B cell (primary cell): ENCODE measurements at regions not wholly inside any gene's neighbourhood (a gene's known extent, or its start where the extent isn't known, plus 50 kb on each side); places are given as distances from the start of the nearest gene placed in this dataset.

Experiments used
- ATAC-seq: fragments of 200-7000 bp; cut with Tn5 transposase; one replicate; pipeline ENCODE4 v1.10.0; 2021; ENCODE audit warnings: low read depth, mild to moderate bottlenecking, moderate number of reproducible peaks, moderate library complexity
- CTCF ChIA-PET: fragments of 350-600 bp; sonication (Branson Sonifier 250); formaldehyde crosslinking; loops from one replicate; lab custom pipeline; 2021; ENCODE audit warnings: antibody characterized with exemption, inconsistent platforms; lab: Charles Lee
- POLR2A ChIA-PET: fragments of 350-600 bp; sonication (Branson Sonifier 250); formaldehyde crosslinking; loops from one replicate; lab custom pipeline; 2021; ENCODE audit warnings: antibody characterized with exemption; lab: Charles Lee
- DNase-seq: peaks from one replicate; pipeline ENCODE4 v3.0.0; 2013
- H2AFZ ChIP-seq: 2 replicates; pipeline ENCODE4 v1.6.1; 2012; ENCODE audit warnings: mild to moderate bottlenecking, low read depth, low read length; ENCODE audit not compliant: insufficient read depth, poor library complexity, severe bottlenecking
- H3K27ac ChIP-seq, 2 donors: 1 replicate in 1 of 2; 2 replicates in 1 of 2; pipeline ENCODE4 v1.5.1; 2012 to 2013; ENCODE audit warnings: low read length in 2 of 2, mild to moderate bottlenecking in 2 of 2, moderate library complexity in 1 of 2
- H3K27me3 ChIP-seq, 4 experiments: fragments of 200-600 bp in 1 of 4; sonication (generic) in 1 of 4; replicated peaks in 1 of 4; 1 replicate in 2 of 4; 2 replicates in 2 of 4; pipeline versions ENCODE4 v1.6.1 to v1.7.0; 2013 to 2016; ENCODE audit warnings: low read length in 3 of 4, mild to moderate bottlenecking in 2 of 4, mixed read lengths in 1 of 4, moderate library complexity in 1 of 4; ENCODE audit not compliant: insufficient read depth in 4 of 4, control insufficient read depth in 3 of 4; ENCODE audit errors: control extremely low read depth in 1 of 4
- H3K36me3 ChIP-seq, 2 experiments: replicated peaks in 1 of 2; 1 replicate in 1 of 2; 2 replicates in 1 of 2; pipeline versions ENCODE4 v1.6.1 to v1.7.1; 2013; ENCODE audit warnings: low read length in 1 of 2; ENCODE audit not compliant: insufficient read depth in 2 of 2, control insufficient read depth in 1 of 2; ENCODE audit errors: control extremely low read depth in 1 of 2, extremely low read depth in 1 of 2
- H3K4me1 ChIP-seq, 2 donors: fragments of 200-600 bp in 1 of 2; sonication (generic) in 1 of 2; 1 replicate in 1 of 2; 2 replicates in 1 of 2; pipeline versions ENCODE4 v1.5.1 to v1.6.1; 2013 to 2017; ENCODE audit warnings: low read length in 2 of 2; ENCODE audit not compliant: control insufficient read depth in 2 of 2, insufficient read depth in 2 of 2
- H3K4me2 ChIP-seq: replicated peaks from 2 replicates; pipeline ENCODE3; 2012; ENCODE audit warnings: mild to moderate bottlenecking, low read depth, low read length; ENCODE audit not compliant: poor library complexity, severe bottlenecking
- H3K4me3 ChIP-seq, 5 experiments: fragments of 200-600 bp in 1 of 5; sonication (generic) in 1 of 5; 1 replicate in 3 of 5; 2 replicates in 2 of 5; pipeline versions ENCODE4 v1.5.1 to v1.7.0; 2011 to 2016; ENCODE audit warnings: low read length in 4 of 5, mild to moderate bottlenecking in 4 of 5, low read depth in 2 of 5, control low read depth in 1 of 5, moderate library complexity in 1 of 5; ENCODE audit not compliant: insufficient read depth in 1 of 5; ENCODE audit errors: control extremely low read depth in 1 of 5, extremely low read depth in 1 of 5
- H3K79me2 ChIP-seq: fragments of 200-600 bp; sonication (generic); one replicate; pipeline ENCODE4 v1.6.0; 2016; ENCODE audit warnings: low read length; ENCODE audit not compliant: control insufficient read depth, insufficient read depth
- H3K9ac ChIP-seq: fragments of 200-600 bp; sonication (generic); 2 replicates; pipeline ENCODE4 v1.6.1; 2017; ENCODE audit warnings: mild to moderate bottlenecking, low read length, moderate library complexity
- H3K9me3 ChIP-seq, 3 donors: one replicate each; pipeline versions ENCODE4 v1.6.1 to v1.7.1; 2013; ENCODE audit warnings: low read length in 2 of 3; ENCODE audit not compliant: control insufficient read depth in 2 of 3, insufficient read depth in 1 of 3; ENCODE audit errors: control extremely low read depth in 1 of 3
- H4K20me1 ChIP-seq: 2 replicates; pipeline ENCODE4 v1.6.0; 2012; ENCODE audit warnings: mild to moderate bottlenecking, low read length; ENCODE audit not compliant: insufficient read depth, control insufficient read depth, poor library complexity, severe bottlenecking
- H3K27ac Mint-ChIP-seq: one replicate; pipeline ENCODE4 v1.8.0; 2021; ENCODE audit warnings: mixed read lengths
- H3K27me3 Mint-ChIP-seq: one replicate; pipeline ENCODE4 v1.8.0; 2021; ENCODE audit warnings: mixed read lengths
- H3K4me1 Mint-ChIP-seq: one replicate; pipeline ENCODE4 v1.8.0; 2021; ENCODE audit warnings: mixed read lengths
- H3K4me3 Mint-ChIP-seq: one replicate; pipeline ENCODE4 v1.8.0; 2021; ENCODE audit warnings: mixed read lengths
- H3K9me3 Mint-ChIP-seq: one replicate; pipeline ENCODE4 v1.8.0; 2022; ENCODE audit warnings: mixed read lengths; ENCODE audit not compliant: insufficient read depth
- CTCF ChIP-seq: fragments of 200-600 bp; IDR thresholded peaks from one replicate; pipeline ENCODE4 v1.8.0; 2022; ENCODE audit warnings: antibody characterized with exemption, mild to moderate bottlenecking
- EZH2 ChIP-seq: IDR thresholded peaks from 2 replicates; pipeline ENCODE4 v1.6.1; 2012; ENCODE audit warnings: borderline replicate concordance, low read depth, mild to moderate bottlenecking, moderate library complexity, low read length; ENCODE audit not compliant: insufficient read depth, poor library complexity, severe bottlenecking
- WGBS: methylation state at CpG from one replicate; pipeline ENCODE4 v1.1.5; 2013; ENCODE audit warnings: missing lambda C conversion rate; ENCODE audit not compliant: insufficient coverage; 5-methylcytosine and 5-hydroxymethylcytosine counted together
- intact Hi-C: fragments of 100-400 bp; cut with micrococcal nuclease; formaldehyde crosslinking; loops from one replicate; pipeline ENCODE4 v1.10.0; 2022

GRCh38 chr21:20882462-20883407 lies 115.5 kb upstream of the NCAM2 start:
- ChIA-PET POLR2A (no interaction called here), CTCF (no interaction called here)
- Mint-ChIP-seq H3K27me3 (no peaks in the 10 kb centered on the region), H3K4me1 (no peaks in the 10 kb centered on the region), H3K27ac (no peak overlapping the region), H3K4me3 (no peak overlapping the region), H3K9me3 (no peaks in the 10 kb centered on the region)
- no peaks in the 10 kb centered on the region for H3K9me3 ChIP-seq
- H4K20me1 ChIP-seq = no peaks in the 10 kb centered on the region
- no peak for ATAC-seq
- H3K4me2 ChIP-seq = no peak overlapping the region
- intact Hi-C loops = no loop called here
- no peak overlapping the region for H3K27ac ChIP-seq
- WGBS = 100% methylated on average over 1 of the region's 9 CpGs
- H3K79me2 ChIP-seq = no peaks in the 10 kb centered on the region
- H3K4me3 ChIP-seq = no peak overlapping the region
- H3K27me3 ChIP-seq = no peaks in the 10 kb centered on the region
- TF ChIP-seq EZH2 (no peak), CTCF (peak; percentile 20)
- no peaks in the 10 kb centered on the region for H3K4me1 ChIP-seq
- DNase-seq = peak; percentile 2
- H3K9ac ChIP-seq = no peak overlapping the region
- H2AFZ ChIP-seq = no peak overlapping the region
- H3K36me3 ChIP-seq = no peaks in the 10 kb centered on the region

DNA sequence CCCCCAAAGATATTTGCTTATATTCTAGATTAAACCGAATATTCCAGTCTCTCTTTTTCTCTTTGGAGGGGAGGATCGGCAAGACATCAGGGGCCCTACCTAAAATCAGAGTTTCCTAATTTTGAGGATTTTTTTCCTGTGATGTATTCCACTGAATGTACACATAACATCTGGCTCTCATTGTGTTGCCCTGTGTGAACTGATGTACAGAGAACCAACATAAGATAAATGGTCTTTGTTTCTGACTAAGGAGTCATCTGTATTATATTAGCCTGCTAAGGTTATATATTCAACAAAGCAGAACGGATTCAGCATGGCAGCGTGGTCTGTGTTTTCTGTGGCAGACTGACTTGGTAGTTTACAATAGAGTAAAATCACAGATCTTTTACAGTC lies 114.8 kb upstream of the NCAM2 start:
- ChIA-PET POLR2A (no interaction called here), CTCF (no interaction called here)
- Mint-ChIP-seq H3K27ac (no peak overlapping the region), H3K9me3 (no peaks in the 10 kb centered on the region), H3K27me3 (no peaks in the 10 kb centered on the region), H3K4me1 (no peaks in the 10 kb centered on the region), H3K4me3 (no peak overlapping the region)
- TF ChIP-seq CTCF (no peak), EZH2 (no peak)
- H3K27ac ChIP-seq = no peak overlapping the region
- no peaks in the 10 kb centered on the region for H4K20me1 ChIP-seq
- no peaks in the 10 kb centered on the region for H3K9me3 ChIP-seq
- H3K9ac ChIP-seq = no peak overlapping the region
- no peak overlapping the region for H3K4me2 ChIP-seq
- H3K36me3 ChIP-seq = no peaks in the 10 kb centered on the region
- no peaks in the 10 kb centered on the region for H3K27me3 ChIP-seq
- H3K79me2 ChIP-seq = no peaks in the 10 kb centered on the region
- H3K4me1 ChIP-seq = no peaks in the 10 kb centered on the region
- DNase-seq (no peak), ATAC-seq (no peak)
- intact Hi-C loops = no loop called here
- H2AFZ ChIP-seq = no peak overlapping the region
- WGBS = no CpG with 5 or more reads among the region's 4 CpGs
- H3K4me3 ChIP-seq = no peak overlapping the region
